ENCODE measurements at regions not wholly inside any gene's neighbourhood (a gene's known extent, or its start where the extent isn't known, plus 50 kb on each side); places are given as distances from the start of the nearest gene placed in this dataset.

DNA sequence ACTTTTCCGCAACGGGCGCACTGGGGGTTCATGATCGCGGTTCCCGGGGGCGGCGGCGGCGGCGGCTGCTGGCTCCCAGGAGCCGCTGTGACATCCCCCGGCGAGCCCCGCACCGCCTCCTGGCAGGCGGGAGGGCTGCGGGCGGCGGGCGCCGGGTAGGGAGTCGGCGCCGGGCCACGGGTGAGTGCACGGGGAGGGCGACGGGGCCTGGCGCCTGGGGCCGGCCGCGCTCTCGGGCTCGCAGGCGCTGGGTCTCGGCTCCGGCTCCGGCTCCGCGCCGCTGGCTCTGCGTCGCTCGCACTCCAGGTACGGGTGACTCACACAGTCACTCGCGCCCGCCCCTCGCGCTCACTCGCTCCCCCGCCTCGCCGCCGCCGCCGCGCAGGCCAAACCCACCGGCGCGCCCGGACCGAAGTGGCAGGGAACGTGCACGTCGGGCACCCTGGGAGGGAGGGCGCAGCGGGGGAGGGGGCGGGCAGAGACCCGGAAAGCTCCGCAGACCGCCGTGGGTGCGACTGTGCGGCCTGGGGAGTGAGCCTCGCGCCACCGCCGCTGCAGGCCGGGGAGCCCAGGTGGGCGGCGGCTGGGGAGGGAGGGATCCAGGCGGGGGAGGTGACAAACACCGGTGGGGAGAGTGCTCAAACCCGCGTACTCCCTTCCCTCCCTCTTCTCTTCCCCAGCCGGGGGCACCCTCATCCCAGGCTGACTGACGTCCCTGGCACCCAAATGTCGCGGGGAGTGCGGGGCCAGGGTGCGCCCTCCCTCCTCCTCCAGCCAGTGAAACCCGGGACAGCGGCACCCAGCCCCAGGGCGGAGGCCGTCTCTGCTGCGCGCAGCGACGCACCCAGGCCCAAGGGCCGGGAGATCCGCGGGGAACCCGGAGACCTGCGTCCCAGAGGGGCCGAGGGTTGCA lies 276.9 kb upstream of the NEBL start:
- TF ChIP-seq, protein P1, sequence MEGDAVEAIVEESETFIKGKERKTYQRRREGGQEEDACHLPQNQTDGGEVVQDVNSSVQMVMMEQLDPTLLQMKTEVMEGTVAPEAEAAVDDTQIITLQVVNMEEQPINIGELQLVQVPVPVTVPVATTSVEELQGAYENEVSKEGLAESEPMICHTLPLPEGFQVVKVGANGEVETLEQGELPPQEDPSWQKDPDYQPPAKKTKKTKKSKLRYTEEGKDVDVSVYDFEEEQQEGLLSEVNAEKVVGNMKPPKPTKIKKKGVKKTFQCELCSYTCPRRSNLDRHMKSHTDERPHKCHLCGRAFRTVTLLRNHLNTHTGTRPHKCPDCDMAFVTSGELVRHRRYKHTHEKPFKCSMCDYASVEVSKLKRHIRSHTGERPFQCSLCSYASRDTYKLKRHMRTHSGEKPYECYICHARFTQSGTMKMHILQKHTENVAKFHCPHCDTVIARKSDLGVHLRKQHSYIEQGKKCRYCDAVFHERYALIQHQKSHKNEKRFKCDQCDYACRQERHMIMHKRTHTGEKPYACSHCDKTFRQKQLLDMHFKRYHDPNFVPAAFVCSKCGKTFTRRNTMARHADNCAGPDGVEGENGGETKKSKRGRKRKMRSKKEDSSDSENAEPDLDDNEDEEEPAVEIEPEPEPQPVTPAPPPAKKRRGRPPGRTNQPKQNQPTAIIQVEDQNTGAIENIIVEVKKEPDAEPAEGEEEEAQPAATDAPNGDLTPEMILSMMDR (IDR thresholded peaks at IDR 0.05): no peak
- Mint-ChIP-seq H3K27ac (no peak overlapping the region), H3K27me3 (ENCODE audit: insufficient read depth) (peaks cover 21% of the 10 kb centered on the region), H3K9me3 (no peaks in the 10 kb centered on the region), H3K4me3 (0 out of 2 replicates have a peak overlapping the region, but pooled peaks have one; percentile 26), H3K4me1 (ENCODE audit: low read depth) (no peaks in the 10 kb centered on the region), H3K36me3 (ENCODE audit: low read depth) (no peaks in the 10 kb centered on the region)
- DNase-seq: no peak

DNA sequence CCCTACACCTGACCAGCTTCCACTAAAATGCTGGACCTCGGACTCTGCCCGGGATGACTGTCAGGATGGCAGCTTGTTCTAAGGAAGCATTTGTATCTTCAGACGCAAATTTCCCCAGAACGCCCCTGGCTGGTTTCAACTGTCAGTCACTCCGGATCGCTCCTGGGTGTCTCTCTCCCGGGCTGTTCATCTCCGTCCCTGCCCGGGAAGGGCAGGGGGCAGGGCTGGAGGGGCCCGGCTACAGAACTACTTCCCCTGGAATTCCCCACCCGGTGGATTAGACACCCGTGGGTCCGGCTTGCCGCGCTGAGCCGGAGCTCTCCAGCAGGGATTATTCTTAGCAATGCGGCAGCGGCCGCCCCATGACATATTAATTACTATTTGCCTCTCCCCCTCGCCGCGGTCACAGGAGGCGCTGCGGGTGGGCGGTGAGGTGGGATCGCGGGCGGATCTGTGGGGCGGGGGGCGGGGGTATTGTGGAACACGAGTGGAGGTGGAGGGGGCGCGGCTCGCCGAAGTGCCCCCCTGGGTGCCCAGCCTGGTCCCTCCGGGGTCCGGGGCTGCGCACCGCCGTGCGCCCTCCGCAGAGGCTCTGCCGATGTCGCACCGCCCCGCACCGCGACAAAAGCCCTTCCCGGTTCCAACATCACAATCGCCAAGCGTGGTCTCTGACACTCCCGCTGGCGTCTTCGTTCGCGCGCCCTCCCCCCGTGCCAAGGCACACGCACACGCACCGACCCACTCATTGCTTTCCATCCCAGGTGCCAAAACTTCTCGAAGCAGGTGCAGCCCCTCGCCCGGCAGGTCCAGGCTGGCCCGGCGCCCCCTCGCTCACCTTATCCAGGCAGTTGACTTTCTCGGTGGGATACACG lies 276.1 kb upstream of the NEBL start:
- DNase-seq: no peak
- TF ChIP-seq, protein P1 (IDR thresholded peaks at IDR 0.05): no peak
- no peak overlapping the region for H3K4me3 Mint-ChIP-seq
- H3K27me3 Mint-ChIP-seq (ENCODE audit: insufficient read depth): peaks cover 20% of the 10 kb centered on the region
- no peaks in the 10 kb centered on the region for H3K36me3 Mint-ChIP-seq (ENCODE audit: low read depth)
- H3K4me1 Mint-ChIP-seq (ENCODE audit: low read depth): no peaks in the 10 kb centered on the region
- no peaks in the 10 kb centered on the region for H3K9me3 Mint-ChIP-seq
- no peak overlapping the region for H3K27ac Mint-ChIP-seq

DNA sequence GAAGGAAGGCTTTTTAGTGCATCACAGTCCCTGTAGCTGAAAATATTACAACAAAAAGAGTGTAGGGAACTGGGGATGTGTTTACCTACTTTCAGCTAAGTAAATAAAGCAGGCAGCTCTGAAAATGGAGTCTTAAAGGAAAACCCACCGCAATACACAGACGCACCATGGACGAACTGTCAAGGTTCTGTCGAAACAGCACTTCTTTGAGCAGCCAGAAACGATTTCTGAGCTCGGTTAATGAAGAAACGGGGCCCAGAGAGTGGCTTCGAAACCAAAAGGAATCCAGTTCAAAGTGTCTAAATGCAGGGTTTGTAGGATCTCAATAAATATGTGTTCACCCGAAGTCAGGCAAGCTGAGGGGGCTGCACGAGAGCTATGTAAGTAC lies 275.4 kb upstream of the NEBL start:
- H3K4me3 Mint-ChIP-seq: no peak overlapping the region
- H3K9me3 Mint-ChIP-seq: no peaks in the 10 kb centered on the region
- H3K27me3 Mint-ChIP-seq (ENCODE audit: insufficient read depth): peaks cover 14% of the 10 kb centered on the region
- no peaks in the 10 kb centered on the region for H3K4me1 Mint-ChIP-seq (ENCODE audit: low read depth)
- no peak overlapping the region for H3K27ac Mint-ChIP-seq
- no peak for DNase-seq
- TF ChIP-seq, protein P1 (IDR thresholded peaks at IDR 0.05): no peak
- H3K36me3 Mint-ChIP-seq (ENCODE audit: low read depth): no peaks in the 10 kb centered on the region

DNA sequence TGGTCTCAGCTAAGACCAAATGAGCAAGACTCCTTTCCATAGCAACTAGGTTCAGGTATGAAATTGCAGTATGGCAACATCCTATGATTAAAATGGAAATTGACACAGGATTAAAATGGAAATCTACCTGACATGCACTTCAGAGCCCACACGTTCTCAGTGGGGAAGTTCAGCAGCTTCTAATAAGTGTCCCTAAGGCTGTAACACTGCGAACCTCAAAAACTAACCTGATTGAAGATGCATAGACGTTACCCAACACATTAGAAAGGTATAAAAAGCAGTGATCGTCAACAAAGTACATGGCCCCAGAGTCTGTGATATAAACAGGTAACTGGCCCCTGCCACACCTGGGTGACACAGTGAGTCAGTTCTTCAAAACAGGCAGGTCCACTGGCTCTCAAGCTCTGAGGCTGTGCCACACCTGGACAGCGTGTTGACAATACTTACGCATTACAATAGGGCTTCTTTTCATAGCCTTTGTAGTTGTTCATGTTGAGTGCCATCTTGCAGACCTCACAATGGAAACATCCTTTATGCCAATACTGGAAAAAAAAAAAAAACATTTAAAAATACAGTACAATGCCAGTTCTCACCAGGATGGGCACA lies 274.9 kb upstream of the NEBL start:
- TF ChIP-seq, protein P1 (IDR thresholded peaks at IDR 0.05): no peak
- Mint-ChIP-seq H3K36me3 (ENCODE audit: low read depth) (no peaks in the 10 kb centered on the region), H3K27ac (no peak overlapping the region), H3K4me3 (no peak overlapping the region), H3K4me1 (ENCODE audit: low read depth) (no peaks in the 10 kb centered on the region; the same call in 1 of the 2 replicates), H3K9me3 (no peaks in the 10 kb centered on the region), H3K27me3 (ENCODE audit: insufficient read depth) (peaks cover 14% of the 10 kb centered on the region)
- no peak for DNase-seq

DNA sequence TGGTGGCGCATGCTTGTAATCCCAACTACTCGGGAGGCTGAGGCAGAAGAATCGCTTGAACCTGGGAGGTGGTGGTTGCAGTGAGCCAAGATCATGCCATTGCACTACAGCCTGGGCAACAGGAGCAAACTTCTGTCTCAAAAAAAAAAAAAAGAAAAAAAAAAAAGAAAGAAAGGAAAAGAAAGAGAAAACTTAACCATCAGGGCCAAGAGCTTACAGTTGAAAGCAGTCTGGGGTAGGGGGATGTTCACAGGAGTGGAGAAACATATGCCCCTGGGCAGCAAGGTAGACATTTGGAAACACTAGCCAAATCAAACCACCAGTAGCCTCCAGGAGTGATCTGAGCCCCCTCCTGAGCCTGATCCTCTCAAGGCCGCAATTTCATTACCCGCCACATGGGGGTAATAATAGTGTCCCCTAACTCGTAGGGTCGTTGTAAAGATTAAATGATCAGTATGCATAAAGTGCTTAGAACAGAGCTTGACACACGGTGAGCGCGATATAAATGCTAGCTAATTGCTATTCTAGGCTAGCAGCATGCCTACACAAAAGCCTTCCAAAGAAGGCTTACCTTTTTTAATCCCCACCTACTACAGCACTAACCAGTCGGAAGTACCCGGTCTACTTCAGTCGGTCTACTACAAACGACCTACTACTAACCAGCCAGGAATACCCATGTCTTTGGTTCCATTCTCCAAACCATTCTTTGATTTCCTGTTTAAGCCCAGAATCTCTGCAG lies 274.3 kb upstream of the NEBL start:
- no peak overlapping the region for H3K27ac Mint-ChIP-seq
- DNase-seq: no peak
- TF ChIP-seq, protein P1 (IDR thresholded peaks at IDR 0.05): peak; percentile 38; the same call in 1 of the 2 replicates
- no peak overlapping the region for H3K4me3 Mint-ChIP-seq
- peaks cover 14% of the 10 kb centered on the region for H3K27me3 Mint-ChIP-seq (ENCODE audit: insufficient read depth)
- H3K4me1 Mint-ChIP-seq (ENCODE audit: low read depth): no peaks in the 10 kb centered on the region; the same call in 1 of the 2 replicates
- H3K36me3 Mint-ChIP-seq (ENCODE audit: low read depth): no peaks in the 10 kb centered on the region
- H3K9me3 Mint-ChIP-seq: no peaks in the 10 kb centered on the region

All from HFFc6 (cell line).